A549 (cell line): ENCODE measurements at regions not wholly inside any gene's neighbourhood (a gene's known extent, or its start where the extent isn't known, plus 50 kb on each side); places are given as distances from the start of the nearest gene placed in this dataset.
A peak's percentile ranks its signal among the peaks of the same experiment; 100 is the strongest.

Experiments used
- ATAC-seq, 2 experiments: fragments of 200-7000 bp in 1 of 2; fragments of >200 bp in 1 of 2; cut with Nextera tagmentation in 1 of 2; cut with Tn5 transposase in 1 of 2; 3 replicates each; pipeline versions ENCODE4 v1.8.0 to v1.9.1; 2018 to 2020; ENCODE audit warnings: mild to moderate bottlenecking in 1 of 2, moderate library complexity in 1 of 2
- CTCF ChIA-PET: fragments of 300-600 bp; sonication (Branson Sonifier 250); formaldehyde crosslinking; extraction: SDS; loops from one replicate; lab custom pipeline; 2021; ENCODE audit warnings: antibody characterized with exemption, inconsistent platforms; lab: Yijun Ruan, JAX
- POLR2A ChIA-PET: fragments of 350-600 bp; formaldehyde crosslinking; extraction: SDS; loops from one replicate; lab custom pipeline; 2021; ENCODE audit warnings: antibody characterized with exemption, inconsistent platforms; lab: Yijun Ruan, JAX
- DNase-seq, 2 experiments: peaks; one replicate each; pipeline versions ENCODE4 v3.0.0 to v3.0.0-alpha.2; 2011 to 2016; ENCODE audit warnings: low read depth in 1 of 2, low spot score in 1 of 2
- FAIRE-seq: peaks from 2 replicates; lab custom pipeline; 2011; peaks lifted over from hg19 to GRCh38; lab: Jason Lieb, UNC
- H3K27ac ChIP-seq, 2 experiments: fragments of >200 bp; sonication (Bioruptor Twin); formaldehyde crosslinking; 3 replicates each; pipeline ENCODE4 v1.5.1; 2016 to 2017
- H3K4me1 ChIP-seq: fragments of >200 bp; sonication (Bioruptor Twin); formaldehyde crosslinking; 3 replicates; pipeline ENCODE4 v1.6.1; 2016
- H3K4me2 ChIP-seq: fragments of >200 bp; sonication (Bioruptor Twin); formaldehyde crosslinking; 3 replicates; pipeline ENCODE4 v1.6.1; 2016
- H3K4me3 ChIP-seq: fragments of >200 bp; sonication (Bioruptor Twin); formaldehyde crosslinking; 3 replicates; pipeline ENCODE4 v1.5.1; 2016
- H3K9me3 ChIP-seq: fragments of >200 bp; sonication (Bioruptor Twin); formaldehyde crosslinking; 3 replicates; pipeline ENCODE4 v1.6.1; 2016
- BCL3 ChIP-seq: fragments of >200 bp; sonication (Bioruptor Twin); formaldehyde crosslinking; IDR thresholded peaks from 3 replicates; pipeline ENCODE4 v1.6.1; 2016
- EHMT2 ChIP-seq: fragments of 200-600 bp; sonication (generic); IDR thresholded peaks from 2 replicates; pipeline ENCODE4 v1.6.1; 2016; ENCODE audit warnings: antibody characterized with exemption, low read depth, mild to moderate bottlenecking, moderate library complexity
- ELK1 ChIP-seq: fragments of 150-350 bp; IDR thresholded peaks from 2 replicates; pipeline ENCODE4 v1.6.1; 2014; ENCODE audit warnings: low read depth, mild to moderate bottlenecking, low read length
- ESRRA ChIP-seq: fragments of 150-350 bp; IDR thresholded peaks from 2 replicates; pipeline ENCODE4 v1.6.1; 2014; ENCODE audit warnings: mild to moderate bottlenecking, low read length, borderline replicate concordance
- HMGXB4 ChIP-seq: fragments of 250-450 bp; sonication (Bioruptor Pico); IDR thresholded peaks from 2 replicates; pipeline ENCODE4 v1.5.0; 2021; ENCODE audit warnings: mild to moderate bottlenecking, moderate library complexity, borderline replicate concordance
- KDM5A ChIP-seq: fragments of 200-600 bp; sonication (generic); IDR thresholded peaks from 2 replicates; pipeline ENCODE4 v1.6.1; 2016; ENCODE audit warnings: antibody characterized with exemption, mild to moderate bottlenecking
- MAFK ChIP-seq: fragments of 450-650 bp; IDR thresholded peaks from 2 replicates; pipeline ENCODE4 v1.6.1; 2014; ENCODE audit not compliant: partially characterized antibody
- NFE2L2 ChIP-seq: fragments of 150-350 bp; conservative IDR thresholded peaks from 2 replicates; pipeline ENCODE4 v1.6.1; 2014; ENCODE audit warnings: low read length
- PHF8 ChIP-seq: fragments of 200-600 bp; sonication (generic); IDR thresholded peaks from 2 replicates; pipeline ENCODE4 v1.6.1; 2016; ENCODE audit warnings: low read depth, mild to moderate bottlenecking, antibody characterized with exemption, moderate library complexity, borderline replicate concordance
- RAD21 ChIP-seq, 2 experiments: fragments of >200 bp in 1 of 2; sonication (Bioruptor Twin) in 1 of 2; formaldehyde crosslinking in 1 of 2; IDR thresholded peaks in 1 of 2; conservative IDR thresholded peaks in 1 of 2; 2 replicates in 1 of 2; 3 replicates in 1 of 2; pipeline ENCODE4 v1.6.1; 2012 to 2018; ENCODE audit warnings: inconsistent platforms in 1 of 2
- USF2 ChIP-seq: fragments of 450-650 bp; IDR thresholded peaks from 2 replicates; pipeline ENCODE4 v1.6.1; 2014; ENCODE audit warnings: antibody characterized with exemption
- ZFP36 ChIP-seq: fragments of 450-650 bp; IDR thresholded peaks from 2 replicates; pipeline ENCODE4 v1.6.1; 2014; ENCODE audit warnings: borderline replicate concordance; ENCODE audit not compliant: partially characterized antibody
- WGBS: methylation state at CpG from one replicate; pipeline ENCODE4 v1.1.6; 2017; ENCODE audit errors: missing lambda C conversion rate; 5-methylcytosine and 5-hydroxymethylcytosine counted together

- Histone ChIP-seq H3K4me3 (no peak overlapping the region), H3K4me2 (no peak overlapping the region), H3K27ac (no peak overlapping the region), H3K9me3 (no peaks in the 10 kb centered on the region), H3K4me1 (no peaks in the 10 kb centered on the region)
- FAIRE-seq: no peak
- no peak for DNase-seq
- TF ChIP-seq NFE2L2: no peak
- TF ChIP-seq USF2: no peak
- no peak for TF ChIP-seq BCL3
- ATAC-seq: no peak
- POLR2A ChIA-PET: no interaction called here
- CTCF ChIA-PET: interaction anchor here (0.9 kb wide), 1 partner anchor 19 kb away, joined by 3 read pairs; no protein-coding TSS in a partner anchor
Measured at GRCh38 chr10:63885156-63885555, 364.0 kb downstream of the REEP3 start.

GRCh38 chr10:63886281-63887022 lies 365.3 kb downstream of the REEP3 start:
- FAIRE-seq (no peak), ATAC-seq (no peak), DNase-seq (no peak)
- ChIA-PET CTCF (interaction anchor here (0.7 to 0.8 kb wide), 3 partner anchors 14 to 851 kb away, joined by 3 to 5 read pairs (median 3); no protein-coding TSS in a partner anchor), POLR2A (no interaction called here)
- H3K4me2 ChIP-seq: no peak overlapping the region
- no peak for TF ChIP-seq PHF8
- no peak for TF ChIP-seq ELK1
- no peak for TF ChIP-seq ESRRA
- no peak for TF ChIP-seq BCL3
- TF ChIP-seq NFE2L2: no peak
- TF ChIP-seq ZFP36: no peak
- no peak for TF ChIP-seq USF2
- TF ChIP-seq MAFK: no peak
- no peak for TF ChIP-seq EHMT2
- TF ChIP-seq HMGXB4 (CRISPR knock-in tag): no peak
- H3K27ac ChIP-seq: no peak overlapping the region
- H3K9me3 ChIP-seq: no peaks in the 10 kb centered on the region
- H3K4me1 ChIP-seq: no peaks in the 10 kb centered on the region
- H3K4me3 ChIP-seq: no peak overlapping the region
- WGBS: 68% methylated on average over 4 of the region's 4 CpGs

- ChIA-PET POLR2A (no interaction called here), CTCF (interaction anchor here (0.7 to 0.8 kb wide), 3 partner anchors 15 to 850 kb away, joined by 3 to 5 read pairs (median 3); no protein-coding TSS in a partner anchor)
- no peaks in the 10 kb centered on the region for H3K9me3 ChIP-seq
- ATAC-seq (peak; percentile 12 to 79; a peak in 3 of 6 replicates), DNase-seq (peak in 1 of 2 experiments; percentile 21), FAIRE-seq (no peak)
- 76% methylated on average over 11 of the region's 11 CpGs for WGBS
- no peak overlapping the region for H3K27ac ChIP-seq
- TF ChIP-seq KDM5A (no peak), RAD21 (conservative IDR thresholded peaks at IDR 0.05 in 1 of 2, IDR thresholded peaks at IDR 0.05 in 1 of 2) (peak in 1 of 2 experiments; percentile 22; a peak in 1 of 5 replicates)
- no peak overlapping the region for H3K4me2 ChIP-seq
- H3K4me3 ChIP-seq: no peak overlapping the region
- H3K4me1 ChIP-seq: no peaks in the 10 kb centered on the region
Measured at GRCh38 chr10:63887023-63887589, 365.9 kb downstream of the REEP3 start.
